ENCODE measurements at regions not wholly inside any gene's neighbourhood (a gene's known extent, or its start where the extent isn't known, plus 50 kb on each side); places are given as distances from the start of the nearest gene placed in this dataset.

DNA sequence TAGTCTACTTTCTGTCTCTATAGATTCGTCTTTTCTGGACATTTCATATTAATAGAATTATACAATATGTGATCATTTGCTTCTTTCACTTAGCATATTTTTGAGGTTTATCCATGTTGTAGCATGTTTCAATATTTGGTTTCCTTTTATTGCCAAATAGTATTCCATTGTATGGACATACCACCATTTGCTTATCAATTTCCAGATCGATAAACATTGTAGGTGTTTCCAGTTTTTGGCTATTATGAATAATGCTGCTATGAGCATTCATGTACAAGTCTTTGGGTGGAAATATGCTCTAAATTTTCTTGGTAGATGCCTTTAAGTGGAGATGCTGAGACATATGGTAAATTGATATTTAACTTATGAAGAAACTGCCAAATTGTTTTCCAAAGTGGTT lies 114.1 kb downstream of the RND3 start:
- Histone ChIP-seq H3K27me3 (ENCODE audit: insufficient read depth, low read length) (no peaks in the 10 kb centered on the region), H4K20me1 (ENCODE audit: control insufficient read depth, insufficient read depth, insufficient read length) (no peaks in the 10 kb centered on the region), H4K91ac (ENCODE audit: insufficient read length, low read depth, low read length) (no peak overlapping the region), H2BK20ac (ENCODE audit: low read depth, low read length, poor library complexity, severe bottlenecking) (no peak overlapping the region), H2BK5ac (ENCODE audit: insufficient read length, low read length) (no peak overlapping the region), H3K4ac (ENCODE audit: low read depth, low read length) (no peak overlapping the region), H2BK120ac (ENCODE audit: low read depth, low read length, poor library complexity, severe bottlenecking) (no peak overlapping the region), H4K5ac (ENCODE audit: insufficient read length, low read depth, low read length) (no peak overlapping the region), H3T11ph (ENCODE audit: low read length) (no peak overlapping the region), H3K79me1 (ENCODE audit: insufficient read depth, low read depth, low read length, poor library complexity, severe bottlenecking) (no peaks in the 10 kb centered on the region), H2BK12ac (ENCODE audit: insufficient read length, low read depth, low read length) (no peak overlapping the region), H3K14ac (ENCODE audit: insufficient read depth, low read length) (no peak overlapping the region), H3K79me2 (ENCODE audit: insufficient read depth, low read length) (no peaks in the 10 kb centered on the region; the same call in 1 of the 2 replicates), H3K56ac (ENCODE audit: insufficient read length, low read depth, low read length) (no peak overlapping the region), H3K9ac (ENCODE audit: extremely low read depth, insufficient read length, low read length) (no peak overlapping the region), H3K23ac (ENCODE audit: insufficient read length, low read depth, low read length) (no peak overlapping the region), H2AK5ac (ENCODE audit: insufficient read length, low read length) (no peak overlapping the region), H2BK15ac (ENCODE audit: low read depth, low read length) (no peak overlapping the region), H2AFZ (ENCODE audit: low read length) (no peak overlapping the region), H3K4me2 (ENCODE audit: insufficient read depth, insufficient read length, low read length) (no peak overlapping the region), H3K18ac (ENCODE audit: insufficient read length, low read depth, low read length) (no peak overlapping the region), H3K9me3 (ENCODE audit: control insufficient read depth, low read depth, low read length) (no peaks in the 10 kb centered on the region), H3K4me1 (ENCODE audit: insufficient read depth, low read length) (peaks cover 3% of the 10 kb centered on the region), H3K23me2 (ENCODE audit: insufficient read length, low read depth, low read length, poor library complexity, severe bottlenecking) (no peaks in the 10 kb centered on the region), H4K8ac (replicated peaks; ENCODE audit: insufficient read length, low read depth, low read length) (no peak overlapping the region), H3K27ac (ENCODE audit: insufficient read length, low read depth, low read length) (no peak overlapping the region)
- TF ChIP-seq, protein P1, sequence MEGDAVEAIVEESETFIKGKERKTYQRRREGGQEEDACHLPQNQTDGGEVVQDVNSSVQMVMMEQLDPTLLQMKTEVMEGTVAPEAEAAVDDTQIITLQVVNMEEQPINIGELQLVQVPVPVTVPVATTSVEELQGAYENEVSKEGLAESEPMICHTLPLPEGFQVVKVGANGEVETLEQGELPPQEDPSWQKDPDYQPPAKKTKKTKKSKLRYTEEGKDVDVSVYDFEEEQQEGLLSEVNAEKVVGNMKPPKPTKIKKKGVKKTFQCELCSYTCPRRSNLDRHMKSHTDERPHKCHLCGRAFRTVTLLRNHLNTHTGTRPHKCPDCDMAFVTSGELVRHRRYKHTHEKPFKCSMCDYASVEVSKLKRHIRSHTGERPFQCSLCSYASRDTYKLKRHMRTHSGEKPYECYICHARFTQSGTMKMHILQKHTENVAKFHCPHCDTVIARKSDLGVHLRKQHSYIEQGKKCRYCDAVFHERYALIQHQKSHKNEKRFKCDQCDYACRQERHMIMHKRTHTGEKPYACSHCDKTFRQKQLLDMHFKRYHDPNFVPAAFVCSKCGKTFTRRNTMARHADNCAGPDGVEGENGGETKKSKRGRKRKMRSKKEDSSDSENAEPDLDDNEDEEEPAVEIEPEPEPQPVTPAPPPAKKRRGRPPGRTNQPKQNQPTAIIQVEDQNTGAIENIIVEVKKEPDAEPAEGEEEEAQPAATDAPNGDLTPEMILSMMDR (conservative IDR thresholded peaks at IDR 0.05): no peak
- Mint-ChIP-seq H3K36me3 (ENCODE audit: insufficient read depth in 1 of 3, low read depth in 3 of 3) (peaks cover 0 to 5% (median 0%) of the 10 kb centered on the region in 3 experiments; a peak in 1 of 7 replicates), H3K27ac (no peak overlapping the region), H3K9me3 (peaks cover 0 to 4% of the 10 kb centered on the region in 2 experiments; a peak in 3 of 5 replicates), H3K4me1 (peaks cover 12 to 18% of the 10 kb centered on the region in 2 experiments; a peak in 3 of 4 replicates), H3K4me3 (no peak overlapping the region), H3K27me3 (ENCODE audit: low read depth) (no peaks in the 10 kb centered on the region)
- no peak for DNase-seq
- WGBS (ENCODE audit: extremely low coverage, insufficient read length, low lambda C conversion rate): no CpG with 5 or more reads among the region's 2 CpGs
